WTC11 (cell line): ENCODE measurements at regions not wholly inside any gene's neighbourhood (a gene's known extent, or its start where the extent isn't known, plus 50 kb on each side); places are given as distances from the start of the nearest gene placed in this dataset.

Source experiments
- ATAC-seq: fragments of 200-7000 bp; cut with Tn5 transposase; 2 replicates; pipeline ENCODE4 v1.10.0; 2021; ENCODE audit warnings: mild to moderate bottlenecking, moderate library complexity
- CTCF ChIA-PET: fragments of 300-600 bp; sonication (Branson Sonifier 250); formaldehyde crosslinking; loops from one replicate; lab custom pipeline; 2021; ENCODE audit warnings: antibody characterized with exemption; lab: Charles Lee
- POLR2A ChIA-PET: fragments of 350-600 bp; sonication (Branson Sonifier 250); formaldehyde crosslinking; loops from one replicate; lab custom pipeline; 2021; ENCODE audit warnings: antibody characterized with exemption; lab: Charles Lee
- DNase-seq: peaks from one replicate; pipeline ENCODE4 v3.0.0; 2021; ENCODE audit warnings: low spot score
- H3K27ac Mint-ChIP-seq: 2 replicates; pipeline ENCODE4 v1.8.0; 2021; ENCODE audit warnings: mixed read lengths
- H3K27me3 Mint-ChIP-seq: 2 replicates; pipeline ENCODE4 v1.8.0; 2021; ENCODE audit warnings: low read depth, mild to moderate bottlenecking, moderate library complexity, mixed read lengths
- H3K36me3 Mint-ChIP-seq: 2 replicates; pipeline ENCODE4 v1.8.0; 2021; ENCODE audit warnings: mixed read lengths
- H3K4me1 Mint-ChIP-seq: 2 replicates; pipeline ENCODE4 v1.8.0; 2022; ENCODE audit warnings: mixed read lengths
- H3K4me3 Mint-ChIP-seq: 2 replicates; pipeline ENCODE4 v1.8.0; 2021; ENCODE audit warnings: mild to moderate bottlenecking, moderate library complexity, mixed read lengths
- H3K9me3 Mint-ChIP-seq: 2 replicates; pipeline ENCODE4 v1.8.0; 2021; ENCODE audit warnings: mixed read lengths
- ATF1 ChIP-seq: sonication (generic); formaldehyde crosslinking; IDR thresholded peaks from 2 replicates; pipeline ENCODE4 v1.8.1; 2023; ENCODE audit warnings: mild to moderate bottlenecking, moderate library complexity, missing genetic modification reagents
- CREB1 ChIP-seq: sonication (generic); formaldehyde crosslinking; IDR thresholded peaks from 2 replicates; pipeline ENCODE4 v1.8.0; 2023; ENCODE audit warnings: mild to moderate bottlenecking, missing genetic modification reagents
- CREM ChIP-seq: sonication (generic); formaldehyde crosslinking; IDR thresholded peaks from 2 replicates; pipeline ENCODE4 v1.8.1; 2022; ENCODE audit warnings: mild to moderate bottlenecking, missing genetic modification reagents, moderate library complexity
- E2F4 ChIP-seq: sonication (generic); formaldehyde crosslinking; IDR thresholded peaks from 2 replicates; pipeline ENCODE4 v1.8.1; 2022; ENCODE audit warnings: low read depth, mild to moderate bottlenecking, moderate library complexity, missing genetic modification reagents, borderline replicate concordance
- E2F5 ChIP-seq: sonication (generic); formaldehyde crosslinking; IDR thresholded peaks from 2 replicates; pipeline ENCODE4 v1.8.1; 2022; ENCODE audit warnings: mild to moderate bottlenecking, moderate library complexity, missing genetic modification reagents
- ERG ChIP-seq: fragments of 250-450 bp; sonication (Bioruptor Pico); IDR thresholded peaks from 2 replicates; pipeline ENCODE4 v1.8.0; 2021; ENCODE audit warnings: mild to moderate bottlenecking
- ESRRA ChIP-seq: sonication (generic); formaldehyde crosslinking; IDR thresholded peaks from 2 replicates; pipeline ENCODE4 v1.8.1; 2022; ENCODE audit warnings: mild to moderate bottlenecking, missing genetic modification reagents, borderline replicate concordance
- FOXK1 ChIP-seq: sonication (generic); formaldehyde crosslinking; IDR thresholded peaks from 2 replicates; pipeline ENCODE4 v1.8.0; 2022; ENCODE audit warnings: mild to moderate bottlenecking, moderate library complexity, missing genetic modification reagents
- NFATC4 ChIP-seq: fragments of 250-450 bp; sonication (Bioruptor Pico); IDR thresholded peaks from 2 replicates; pipeline ENCODE4 v1.9.0; 2021; ENCODE audit warnings: mild to moderate bottlenecking
- NFE2L1 ChIP-seq: sonication (generic); formaldehyde crosslinking; IDR thresholded peaks from 2 replicates; pipeline ENCODE4 v1.8.1; 2023; ENCODE audit warnings: missing genetic modification reagents
- NR1H2 ChIP-seq: sonication (generic); formaldehyde crosslinking; IDR thresholded peaks from 2 replicates; pipeline ENCODE4 v1.9.0; 2021; ENCODE audit warnings: mild to moderate bottlenecking, moderate library complexity, missing genetic modification reagents
- NR2C2 ChIP-seq: sonication (generic); formaldehyde crosslinking; IDR thresholded peaks from 2 replicates; pipeline ENCODE4 v1.8.0; 2022; ENCODE audit warnings: mild to moderate bottlenecking, missing genetic modification reagents
- USF1 ChIP-seq: sonication (generic); formaldehyde crosslinking; IDR thresholded peaks from 2 replicates; pipeline ENCODE4 v1.8.0; 2022; ENCODE audit warnings: mild to moderate bottlenecking, missing genetic modification reagents
- USF2 ChIP-seq: sonication (generic); formaldehyde crosslinking; IDR thresholded peaks from 2 replicates; pipeline ENCODE4 v1.8.1; 2023; ENCODE audit warnings: mild to moderate bottlenecking, missing genetic modification reagents, moderate library complexity
- ZNF138 ChIP-seq: sonication (generic); formaldehyde crosslinking; conservative IDR thresholded peaks from 2 replicates; pipeline ENCODE4 v1.8.1; 2022; ENCODE audit warnings: mild to moderate bottlenecking, moderate library complexity, missing genetic modification reagents
- ZNF532 ChIP-seq: fragments of 250-450 bp; sonication (Bioruptor Pico); IDR thresholded peaks from 2 replicates; pipeline ENCODE4 v1.9.0; 2021; ENCODE audit warnings: mild to moderate bottlenecking, borderline replicate concordance
- ZNF671 ChIP-seq: fragments of 250-450 bp; sonication (Bioruptor Pico); IDR thresholded peaks from 2 replicates; pipeline ENCODE4 v1.8.0; 2021; ENCODE audit warnings: mild to moderate bottlenecking
- TF ChIP-seq, protein P1 (sequence below): sonication (generic); formaldehyde crosslinking; IDR thresholded peaks from 2 replicates; pipeline ENCODE4 v1.8.0; 2022; ENCODE audit warnings: mild to moderate bottlenecking, missing genetic modification reagents
- TF ChIP-seq, protein P2 (sequence below): sonication (generic); formaldehyde crosslinking; IDR thresholded peaks from 2 replicates; pipeline ENCODE4 v1.8.1; 2022; ENCODE audit warnings: missing genetic modification reagents, borderline replicate concordance
- TF ChIP-seq, protein P3 (sequence below): sonication (generic); formaldehyde crosslinking; conservative IDR thresholded peaks from 2 replicates; pipeline ENCODE4 v1.8.1; 2022; ENCODE audit warnings: mild to moderate bottlenecking, missing genetic modification reagents

GRCh38 chr10:121048749-121049148 lies 197.6 kb downstream of the WDR11 start (continued):
- TF ChIP-seq ZNF532 (no peak), NFATC4 (CRISPR knock-in tag) (no peak), CREM (CRISPR knock-in tag) (no peak), ERG (no peak), E2F5 (no peak), USF2 (CRISPR knock-in tag) (no peak), ATF1 (CRISPR knock-in tag) (no peak), USF1 (CRISPR knock-in tag) (no peak), E2F4 (CRISPR knock-in tag) (no peak)
- TF ChIP-seq, protein P1, sequence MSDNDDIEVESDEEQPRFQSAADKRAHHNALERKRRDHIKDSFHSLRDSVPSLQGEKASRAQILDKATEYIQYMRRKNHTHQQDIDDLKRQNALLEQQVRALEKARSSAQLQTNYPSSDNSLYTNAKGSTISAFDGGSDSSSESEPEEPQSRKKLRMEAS (CRISPR knock-in tag): no peak

DNA sequence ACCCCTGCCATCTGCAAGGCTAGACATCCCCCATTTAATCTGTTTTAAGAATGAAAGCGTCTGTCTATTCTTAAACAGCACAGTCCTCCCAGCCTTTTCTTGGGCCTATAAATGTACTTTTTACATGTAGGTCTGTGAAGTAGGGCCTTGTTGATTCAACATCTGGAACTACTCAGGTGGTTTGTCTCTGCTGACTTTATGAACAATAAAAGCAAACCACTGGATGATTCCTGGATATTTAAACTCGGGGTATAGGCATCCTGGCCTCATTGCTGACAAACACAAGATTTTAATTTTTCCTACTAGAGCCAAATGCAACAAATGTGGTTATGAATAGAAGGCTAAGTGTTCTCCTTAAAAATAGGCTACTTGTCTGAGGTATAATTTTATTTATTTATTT lies 198.3 kb downstream of the WDR11 start:
- Mint-ChIP-seq H3K36me3 (0 out of 2 replicates have a peak, but pooled peaks cover 2% of the 10 kb centered on the region), H3K27ac (no peak overlapping the region), H3K4me3 (no peak overlapping the region)
- POLR2A ChIA-PET: no interaction called here
- TF ChIP-seq CREB1 (CRISPR knock-in tag) (no peak), NR2C2 (no peak), NR1H2 (CRISPR knock-in tag) (no peak), FOXK1 (CRISPR knock-in tag) (no peak), ZNF671 (no peak), ZNF138 (CRISPR knock-in tag) (no peak), NFE2L1 (CRISPR knock-in tag) (no peak), ESRRA (no peak)
- TF ChIP-seq, protein P2, sequence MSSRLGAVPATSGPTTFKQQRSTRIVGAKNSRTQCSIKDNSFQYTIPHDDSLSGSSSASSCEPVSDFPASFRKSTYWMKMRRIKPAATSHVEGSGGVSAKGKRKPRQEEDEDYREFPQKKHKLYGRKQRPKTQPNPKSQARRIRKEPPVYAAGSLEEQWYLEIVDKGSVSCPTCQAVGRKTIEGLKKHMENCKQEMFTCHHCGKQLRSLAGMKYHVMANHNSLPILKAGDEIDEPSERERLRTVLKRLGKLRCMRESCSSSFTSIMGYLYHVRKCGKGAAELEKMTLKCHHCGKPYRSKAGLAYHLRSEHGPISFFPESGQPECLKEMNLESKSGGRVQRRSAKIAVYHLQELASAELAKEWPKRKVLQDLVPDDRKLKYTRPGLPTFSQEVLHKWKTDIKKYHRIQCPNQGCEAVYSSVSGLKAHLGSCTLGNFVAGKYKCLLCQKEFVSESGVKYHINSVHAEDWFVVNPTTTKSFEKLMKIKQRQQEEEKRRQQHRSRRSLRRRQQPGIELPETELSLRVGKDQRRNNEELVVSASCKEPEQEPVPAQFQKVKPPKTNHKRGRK (CRISPR knock-in tag): no peak
- TF ChIP-seq, protein P3, sequence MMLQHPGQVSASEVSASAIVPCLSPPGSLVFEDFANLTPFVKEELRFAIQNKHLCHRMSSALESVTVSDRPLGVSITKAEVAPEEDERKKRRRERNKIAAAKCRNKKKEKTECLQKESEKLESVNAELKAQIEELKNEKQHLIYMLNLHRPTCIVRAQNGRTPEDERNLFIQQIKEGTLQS (CRISPR knock-in tag): no peak
- TF ChIP-seq, all 79 proteins: peak for 0
- DNase-seq (no peak), ATAC-seq (no peak)
- Mint-ChIP-seq H3K9me3 (peaks cover 13% of the 10 kb centered on the region), H3K27me3 (no peaks in the 10 kb centered on the region), H3K4me1 (no peaks in the 10 kb centered on the region)
- CTCF ChIA-PET: no interaction called here
